NCI-H345 (cell line): ENCODE measurements at regions not wholly inside any gene's neighbourhood (a gene's known extent, or its start where the extent isn't known, plus 50 kb on each side); places are given as distances from the start of the nearest gene placed in this dataset.
A peak's percentile ranks its signal among the peaks of the same experiment; 100 is the strongest.

Experiments
- DNase-seq: peaks from one replicate; lab custom pipeline; 2025; lab: John Stamatoyannopoulos, UW

DNA sequence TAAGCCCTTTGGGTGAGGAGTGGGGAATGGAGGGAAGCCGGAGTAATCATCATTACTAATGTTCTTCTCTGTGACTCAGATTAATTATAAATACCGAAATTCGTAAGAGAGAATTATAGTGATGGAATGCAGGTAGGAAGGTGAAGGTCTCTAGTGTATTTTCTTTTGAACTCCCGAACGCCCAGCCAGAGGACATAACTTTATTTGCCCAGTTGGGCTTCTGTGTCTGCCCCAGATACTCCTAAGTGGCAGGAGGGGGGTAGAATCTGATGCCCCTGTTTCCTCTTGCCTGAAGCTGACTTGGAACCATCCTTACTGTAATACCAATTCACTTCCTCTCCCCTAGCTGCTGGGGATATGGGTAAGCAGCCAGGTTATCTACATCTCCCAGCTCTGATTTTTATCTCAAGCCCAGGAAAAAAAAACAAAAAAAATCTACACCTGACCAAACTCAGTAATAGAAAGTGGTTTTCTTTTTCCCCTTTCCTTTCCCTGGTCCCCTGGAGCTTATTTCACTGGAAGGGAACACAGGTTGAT, 84.4 kb upstream of the CISTR start:
- DNase-seq = no peak

GRCh38 chr12:53838978-53839377, 87.2 kb upstream of the CISTR start:
- DNase-seq = no peak

- no peak for DNase-seq
Observed at GRCh38 chr12:53840316-53840715, 88.5 kb upstream of the CISTR start.

DNA sequence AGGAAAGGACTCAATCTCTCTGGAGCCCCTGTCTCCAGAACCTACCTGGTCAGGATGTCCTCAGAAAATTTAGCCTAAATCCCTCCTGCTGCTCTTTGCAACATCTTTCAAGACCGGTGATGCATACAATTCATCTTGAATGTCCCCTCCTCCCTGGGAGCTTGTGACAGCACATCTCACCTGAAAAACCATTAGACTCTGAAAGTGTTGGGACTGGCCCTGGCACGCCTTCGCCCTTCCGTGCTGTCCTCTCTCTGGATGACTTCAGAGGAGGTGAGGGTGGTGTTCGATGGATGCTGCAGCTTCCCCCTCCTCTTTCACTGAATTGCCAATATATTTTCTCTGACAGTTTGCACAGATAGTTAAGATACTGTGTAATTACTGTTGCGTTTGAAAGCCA, 90.9 kb upstream of the CISTR start:
- no peak for DNase-seq

DNA sequence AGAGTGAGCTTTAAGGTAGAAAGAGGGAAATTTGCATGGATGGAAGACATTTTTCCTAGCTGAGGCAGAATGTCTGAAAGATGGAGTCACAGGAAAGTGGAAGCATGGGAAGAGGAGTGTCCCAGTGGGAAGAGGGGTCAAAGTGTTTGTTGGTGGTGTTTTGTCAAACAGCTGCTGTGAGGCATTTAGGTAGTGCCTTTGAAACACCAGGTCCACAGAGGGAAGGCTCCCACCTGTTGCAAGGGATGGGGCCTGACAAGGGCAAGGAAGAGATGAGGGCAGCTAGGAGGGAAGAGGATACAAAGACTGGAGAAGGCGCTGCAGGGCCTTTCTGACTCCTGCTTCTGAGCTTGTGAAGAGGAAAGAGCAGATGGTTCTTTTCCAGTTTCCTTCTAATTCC, 91.8 kb upstream of the CISTR start:
- no peak for DNase-seq

GRCh38 chr12:53844994-53845844, 93.4 kb upstream of the HOXC13 start:
- no peak for DNase-seq

GRCh38 chr12:53845932-53846331, 92.7 kb upstream of the HOXC13 start:
- no peak for DNase-seq

- no peak for DNase-seq
Observed at GRCh38 chr12:53849113-53849512, 89.5 kb upstream of the HOXC13 start.

GRCh38 chr12:53849656-53850055, 89.0 kb upstream of the HOXC13 start:
- no peak for DNase-seq

GRCh38 chr12:53852061-53852460, 86.6 kb upstream of the HOXC13 start:
- DNase-seq = no peak

DNA sequence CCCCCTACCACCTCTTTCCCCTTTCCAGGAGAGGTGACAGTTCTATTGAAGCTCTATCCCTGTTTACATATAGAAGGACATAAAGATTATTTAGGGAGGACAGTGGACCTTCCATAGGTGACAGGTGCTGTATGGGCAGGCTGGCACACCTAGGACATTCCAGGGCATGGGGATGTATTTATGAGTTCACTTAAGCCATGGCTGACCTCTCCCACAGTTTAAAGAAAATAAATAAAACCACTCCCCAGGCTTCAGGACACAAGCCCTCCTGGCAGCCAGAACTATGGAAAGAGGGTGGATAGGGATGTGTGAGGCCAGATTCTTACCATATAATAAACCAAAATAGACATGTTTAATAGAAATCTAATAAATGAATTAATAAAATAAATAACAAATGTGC, 85.6 kb upstream of the HOXC13 start:
- no peak for DNase-seq

DNA sequence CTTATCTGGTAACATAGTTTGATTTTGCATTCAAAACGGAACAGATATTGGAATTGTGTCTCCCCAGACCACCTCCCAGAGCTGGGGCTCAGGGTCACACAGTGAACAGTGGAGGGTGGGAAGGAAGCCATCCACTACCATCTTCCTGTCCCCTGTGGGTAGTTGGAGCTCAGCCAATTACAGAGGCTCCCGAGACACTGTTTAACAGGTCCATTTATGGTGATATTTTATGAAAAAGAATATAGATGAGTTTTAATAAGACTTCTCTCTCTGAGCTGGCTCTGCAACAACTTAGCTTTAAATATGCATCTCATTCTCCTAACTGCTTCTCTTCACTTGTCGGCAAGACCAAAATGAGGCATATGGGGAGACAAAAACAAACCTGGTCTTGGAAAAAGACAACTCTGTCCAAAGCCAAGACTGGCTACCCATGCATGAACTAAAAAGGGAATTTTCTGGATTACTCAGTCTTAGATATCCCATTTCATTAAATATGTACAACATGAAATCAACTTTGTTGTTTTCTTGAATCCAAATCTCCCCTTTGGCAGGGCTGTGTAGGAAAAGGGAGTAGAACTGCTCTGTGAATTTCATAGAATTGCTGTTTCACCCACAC, 83.8 kb upstream of the HOXC13 start:
- DNase-seq = no peak

DNA sequence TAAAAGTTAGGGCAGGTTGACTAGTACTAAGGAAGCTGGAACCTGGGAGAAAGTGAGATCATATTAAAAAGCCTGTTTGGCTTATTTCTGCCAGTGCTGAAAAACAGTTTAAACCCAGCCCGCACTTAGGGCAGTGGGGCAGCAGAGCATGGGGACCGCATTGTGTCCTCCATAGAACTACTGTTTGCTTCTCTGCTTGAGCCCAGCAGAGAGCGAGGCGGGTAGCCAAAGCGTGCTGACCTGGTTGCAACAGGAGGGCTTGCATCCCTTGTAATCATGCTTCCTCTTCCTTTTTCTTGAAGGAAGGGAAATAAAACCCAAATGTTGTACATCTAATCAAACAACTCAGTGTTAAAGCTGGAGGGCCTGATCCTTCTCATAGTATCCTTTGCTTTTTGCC, 82.5 kb upstream of the HOXC13 start:
- no peak for DNase-seq

DNA sequence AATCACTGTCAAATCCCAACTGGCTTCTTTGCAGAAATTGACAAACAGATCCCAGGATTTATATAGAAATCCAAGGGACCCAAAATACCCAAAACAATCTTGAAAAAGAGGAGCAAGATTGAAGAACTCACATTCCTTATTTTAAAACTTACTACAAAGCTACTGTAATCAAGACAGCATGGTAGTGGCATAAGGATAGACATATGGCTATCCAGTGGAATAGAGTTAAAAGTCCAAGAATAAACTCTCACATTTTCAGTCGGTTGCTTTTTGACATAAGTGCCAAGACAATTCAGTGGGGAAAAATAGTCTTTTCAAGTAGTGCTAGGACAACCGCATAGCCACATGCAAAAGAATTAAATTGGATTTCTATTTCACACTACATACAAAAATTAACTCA, 81.0 kb upstream of the HOXC13 start:
- DNase-seq = no peak

- no peak for DNase-seq
Observed at GRCh38 chr12:53860426-53861345, 77.9 kb upstream of the HOXC13 start.

DNA sequence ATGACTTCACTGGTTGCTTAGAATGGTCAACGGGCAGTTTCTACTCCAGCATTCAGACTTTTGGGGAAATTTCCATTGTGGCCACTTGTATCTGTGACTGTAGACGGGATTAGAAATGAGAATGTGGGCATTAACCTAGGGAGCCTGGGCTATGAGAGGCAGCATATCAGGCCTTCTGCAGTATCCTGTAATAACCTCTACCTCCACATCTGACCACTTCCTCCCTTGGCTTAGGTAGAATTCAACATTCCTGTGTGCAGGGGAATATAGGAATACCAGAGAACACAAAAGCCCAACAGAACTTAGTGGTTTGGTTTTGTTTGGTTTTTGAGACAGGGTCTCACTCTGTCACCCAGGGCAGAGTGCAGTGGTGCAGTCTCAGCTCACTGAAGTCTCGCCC, 76.4 kb upstream of the HOXC13 start:
- no peak for DNase-seq

GRCh38 chr12:53862831-53863230, 75.8 kb upstream of the HOXC13 start:
- no peak for DNase-seq

DNA sequence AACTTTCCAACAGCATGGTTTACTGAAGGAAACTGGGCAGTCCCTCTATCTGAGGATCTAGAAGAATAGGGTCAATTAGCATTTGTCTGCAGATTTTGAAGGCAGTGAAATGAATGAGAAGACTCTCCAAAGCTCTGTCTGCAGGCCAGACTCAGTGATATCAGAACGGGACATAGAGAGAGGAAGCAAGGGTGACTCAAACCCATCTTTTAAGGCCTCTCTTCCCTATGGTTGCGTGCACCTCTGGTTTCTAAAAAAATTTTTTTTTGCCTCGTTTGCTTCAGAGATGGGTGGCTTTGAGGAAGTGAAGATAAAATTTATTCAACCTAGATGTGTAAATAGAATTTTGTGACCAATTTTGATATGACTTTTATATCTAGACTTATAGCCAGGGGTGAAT, 71.9 kb upstream of the HOXC13 start:
- no peak for DNase-seq

DNA sequence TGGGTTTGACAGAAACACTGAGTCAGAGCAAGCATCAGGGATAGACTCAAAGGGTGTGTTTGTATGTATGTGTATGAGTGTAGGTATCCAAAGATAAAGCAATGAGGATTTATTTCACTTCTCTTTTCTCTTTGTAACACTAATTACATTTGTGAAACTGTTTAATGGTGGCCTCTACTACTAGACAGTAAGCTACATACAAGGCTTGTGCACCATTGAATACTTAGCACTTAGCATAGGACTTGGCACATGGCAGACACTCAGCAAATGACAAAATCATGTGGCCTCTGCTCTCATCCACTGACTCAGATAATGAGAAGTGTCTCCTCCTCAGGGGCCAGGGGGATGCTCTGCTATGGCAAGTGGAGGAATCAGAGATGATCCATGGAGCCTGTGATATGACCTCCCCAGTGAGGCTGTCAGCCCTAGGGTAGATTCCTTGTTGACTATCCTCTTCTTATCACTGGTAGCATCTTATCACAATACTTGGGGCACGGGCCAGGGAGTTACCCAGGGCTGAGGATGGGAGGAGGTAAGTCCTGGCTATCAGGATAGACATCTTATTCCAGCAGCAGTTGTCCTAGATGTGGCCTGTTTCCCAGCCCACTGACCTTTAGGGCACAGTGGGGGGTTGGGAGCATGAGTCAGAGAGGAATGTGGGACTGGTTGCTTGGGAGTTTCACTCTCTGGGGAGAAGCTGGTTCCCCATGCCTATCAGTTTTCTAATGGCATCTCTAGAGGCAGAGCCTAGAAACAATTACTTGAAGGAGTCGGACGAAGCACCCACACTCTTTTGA, 71.2 kb upstream of the HOXC13 start:
- DNase-seq = no peak

DNA sequence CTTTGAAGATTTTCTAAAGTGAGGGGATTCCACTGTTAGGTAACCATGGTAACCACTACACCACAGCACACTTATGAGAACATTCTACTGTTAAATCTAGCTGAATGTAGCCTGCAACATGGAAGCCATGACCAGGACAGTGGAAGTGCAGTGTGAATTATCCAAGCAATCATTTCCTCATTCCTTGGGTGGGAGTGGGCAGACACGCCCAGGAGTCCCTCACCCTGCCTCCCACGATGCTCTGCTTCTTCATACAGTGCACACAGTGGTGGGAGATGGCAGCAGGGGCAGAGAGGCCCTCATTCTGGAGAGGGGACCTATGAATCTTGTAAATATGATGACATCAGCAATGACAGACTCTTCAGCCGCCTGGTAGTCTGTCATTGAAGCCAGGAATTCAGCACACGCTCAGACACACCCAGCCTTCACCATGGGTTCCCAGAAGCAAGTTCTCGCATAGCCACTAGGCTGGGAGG, 70.1 kb upstream of the HOXC13 start:
- no peak for DNase-seq

GRCh38 chr12:53869500-53869899, 69.1 kb upstream of the HOXC13 start:
- DNase-seq = peak; percentile 6
